IMR-90 (cell line): ENCODE measurements at regions not wholly inside any gene's neighbourhood (a gene's known extent, or its start where the extent isn't known, plus 50 kb on each side); places are given as distances from the start of the nearest gene placed in this dataset.

Experiments used
- ATAC-seq: fragments of 200-7000 bp; cut with Tn5 transposase; 2 replicates; pipeline ENCODE4 v1.9.1; 2020; ENCODE audit warnings: low read depth, mild to moderate bottlenecking, moderate library complexity
- BruUV-seq: library from RNA; stranded (reverse); fragments of 400-500 nt; replicated peaks from 2 replicates; lab custom pipeline; 2021; lab: Mats Ljungman, UMichigan
- CTCF ChIA-PET: fragments of 300-600 bp; formaldehyde crosslinking; extraction: SDS; loops from one replicate; lab custom pipeline; 2021; ENCODE audit warnings: antibody characterized with exemption; lab: Yijun Ruan, JAX
- POLR2A ChIA-PET: fragments of 300-600 bp; sonication (Branson Sonifier 250); formaldehyde crosslinking; loops from one replicate; lab custom pipeline; 2022; ENCODE audit warnings: antibody characterized with exemption; ENCODE audit not compliant: unreplicated experiment; lab: Charles Lee
- DNase-seq: peaks from one replicate; pipeline ENCODE4 v3.0.0; 2013
- H2AFZ ChIP-seq: replicated peaks from 2 replicates; pipeline ENCODE3; 2013; ENCODE audit warnings: low read length, mild to moderate bottlenecking; ENCODE audit not compliant: poor library complexity
- H2AK5ac ChIP-seq: 2 replicates; pipeline ENCODE4 v1.6.1; 2013; ENCODE audit warnings: low read depth, low read length, inconsistent platforms
- H2AK9ac ChIP-seq: replicated peaks from 2 replicates; pipeline ENCODE3; 2013; ENCODE audit warnings: mild to moderate bottlenecking, low read depth, low read length, moderate library complexity; ENCODE audit not compliant: poor library complexity
- H2BK120ac ChIP-seq: 2 replicates; pipeline ENCODE4 v1.6.1; 2013; ENCODE audit warnings: low read depth, low read length, inconsistent platforms
- H2BK15ac ChIP-seq: 3 replicates; pipeline ENCODE4 v1.6.1; 2013; ENCODE audit warnings: low read depth, low read length, inconsistent platforms
- H2BK20ac ChIP-seq: 2 replicates; pipeline ENCODE4 v1.6.1; 2013; ENCODE audit warnings: low read depth, mild to moderate bottlenecking, inconsistent platforms, low read length, moderate library complexity
- H2BK5ac ChIP-seq: 2 replicates; pipeline ENCODE4 v1.6.1; 2013; ENCODE audit warnings: mild to moderate bottlenecking, low read depth, low read length, inconsistent platforms; ENCODE audit not compliant: poor library complexity, severe bottlenecking
- H3K14ac ChIP-seq: replicated peaks from 2 replicates; pipeline ENCODE4 v1.6.1; 2013; ENCODE audit warnings: low read depth, low read length, inconsistent platforms
- H3K18ac ChIP-seq: 2 replicates; pipeline ENCODE4 v1.6.1; 2013; ENCODE audit warnings: low read depth, low read length, control low read depth
- H3K23ac ChIP-seq: 2 replicates; pipeline ENCODE4 v1.6.1; 2013; ENCODE audit warnings: low read depth, low read length, inconsistent platforms
- H3K27ac ChIP-seq: 2 replicates; pipeline ENCODE4 v1.5.1; 2013; ENCODE audit warnings: mild to moderate bottlenecking, control low read depth, low read length; ENCODE audit not compliant: insufficient read depth
- H3K27me3 ChIP-seq: 2 replicates; pipeline ENCODE4 v1.6.1; 2013; ENCODE audit warnings: low read length; ENCODE audit not compliant: control insufficient read depth, insufficient read depth
- H3K36me3 ChIP-seq: 2 replicates; pipeline ENCODE4 v1.6.1; 2013; ENCODE audit warnings: low read length, mixed read lengths; ENCODE audit not compliant: control insufficient read depth, insufficient read depth
- H3K4ac ChIP-seq: 2 replicates; pipeline ENCODE4 v1.6.1; 2013; ENCODE audit warnings: low read depth, low read length, inconsistent platforms
- H3K4me1 ChIP-seq: 2 replicates; pipeline ENCODE4 v1.6.1; 2013; ENCODE audit warnings: low read length, mixed read lengths; ENCODE audit not compliant: control insufficient read depth, insufficient read depth
- H3K4me2 ChIP-seq: 2 replicates; pipeline ENCODE4 v1.6.1; 2013; ENCODE audit warnings: low read depth, mild to moderate bottlenecking, control low read depth, low read length, moderate library complexity
- H3K4me3 ChIP-seq: 2 replicates; pipeline ENCODE4 v1.5.1; 2013; ENCODE audit warnings: low read depth, mild to moderate bottlenecking, control low read depth, low read length, moderate library complexity; ENCODE audit not compliant: insufficient read depth
- H3K56ac ChIP-seq: 2 replicates; pipeline ENCODE4 v1.6.1; 2013; ENCODE audit warnings: low read length, inconsistent platforms; ENCODE audit not compliant: insufficient read depth; ENCODE audit errors: extremely low read depth
- H3K79me1 ChIP-seq, 2 experiments: 2 replicates each; pipeline ENCODE4 v1.6.1; 2013; ENCODE audit warnings: low read length in 2 of 2, inconsistent platforms in 1 of 2, low read depth in 1 of 2
- H3K9ac ChIP-seq: 2 replicates; pipeline ENCODE4 v1.6.1; 2013; ENCODE audit warnings: low read depth, low read length, control low read depth
- H3K9me1 ChIP-seq: 2 replicates; pipeline ENCODE4 v1.6.1; 2013; ENCODE audit warnings: low read length, inconsistent platforms; ENCODE audit not compliant: insufficient read depth
- H3K9me3 ChIP-seq: 2 replicates; pipeline ENCODE4 v1.6.1; 2013; ENCODE audit warnings: low read length; ENCODE audit not compliant: control insufficient read depth, insufficient read depth
- H4K20me1 ChIP-seq: 2 replicates; pipeline ENCODE4 v1.6.1; 2013; ENCODE audit warnings: low read length, inconsistent platforms; ENCODE audit not compliant: insufficient read depth
- H4K5ac ChIP-seq: 2 replicates; pipeline ENCODE4 v1.6.1; 2013; ENCODE audit warnings: mild to moderate bottlenecking, low read depth, low read length, control low read depth
- H4K8ac ChIP-seq, 2 experiments: 2 replicates each; pipeline ENCODE4 v1.6.1; 2013; ENCODE audit warnings: low read depth in 2 of 2, low read length in 2 of 2, control low read depth in 1 of 2, inconsistent platforms in 1 of 2
- H4K91ac ChIP-seq: 2 replicates; pipeline ENCODE4 v1.6.1; 2013; ENCODE audit warnings: low read depth, low read length, inconsistent platforms; ENCODE audit not compliant: insufficient read depth
- BHLHE40 ChIP-seq: fragments of 150-350 bp; IDR thresholded peaks from 2 replicates; pipeline ENCODE4 v1.6.1; 2016; ENCODE audit warnings: mild to moderate bottlenecking, low read depth, low read length
- CEBPB ChIP-seq: IDR thresholded peaks from 2 replicates; pipeline ENCODE4 v1.6.1; 2012; ENCODE audit warnings: low read depth, low read length, improper control_type of control experiment
- CHD1 ChIP-seq: IDR thresholded peaks from 2 replicates; pipeline ENCODE4 v1.6.1; 2012; ENCODE audit warnings: low read depth, low read length, improper control_type of control experiment
- FOS ChIP-seq: fragments of 150-350 bp; IDR thresholded peaks from 2 replicates; pipeline ENCODE4 v1.6.1; 2016; ENCODE audit warnings: low read depth, low read length
- MAFK ChIP-seq: IDR thresholded peaks from 2 replicates; pipeline ENCODE4 v1.6.1; 2012; ENCODE audit warnings: low read depth, low read length, improper control_type of control experiment
- MAZ ChIP-seq: IDR thresholded peaks from 2 replicates; pipeline ENCODE4 v1.6.1; 2012; ENCODE audit warnings: low read depth, mild to moderate bottlenecking, low read length, improper control_type of control experiment, moderate library complexity, borderline replicate concordance
- MXI1 ChIP-seq: IDR thresholded peaks from 2 replicates; pipeline ENCODE4 v1.6.1; 2012; ENCODE audit warnings: low read depth, mild to moderate bottlenecking, low read length, moderate library complexity, borderline replicate concordance
- NFE2L2 ChIP-seq: fragments of 150-350 bp; IDR thresholded peaks from 2 replicates; pipeline ENCODE4 v1.6.1; 2016; ENCODE audit warnings: low read depth, mild to moderate bottlenecking, low read length
- POLR2A ChIP-seq: IDR thresholded peaks from 2 replicates; pipeline ENCODE4 v1.6.1; 2012; ENCODE audit warnings: mild to moderate bottlenecking, low read depth, low read length
- RAD21 ChIP-seq: IDR thresholded peaks from 2 replicates; pipeline ENCODE4 v1.6.1; 2012; ENCODE audit warnings: low read length, improper control_type of control experiment
- RCOR1 ChIP-seq: IDR thresholded peaks from 2 replicates; pipeline ENCODE4 v1.6.1; 2012; ENCODE audit warnings: mild to moderate bottlenecking, low read length, improper control_type of control experiment; ENCODE audit not compliant: insufficient replicate concordance
- RFX5 ChIP-seq: IDR thresholded peaks from 2 replicates; pipeline ENCODE4 v1.8.0; 2012; ENCODE audit warnings: low read depth, mild to moderate bottlenecking, low read length, moderate library complexity
- SMC3 ChIP-seq: fragments of 150-350 bp; IDR thresholded peaks from 2 replicates; pipeline ENCODE4 v1.6.1; 2016; ENCODE audit warnings: low read depth, mild to moderate bottlenecking, antibody characterized with exemption, low read length, moderate library complexity
- WGBS, 2 experiments: methylation state at CpG; one replicate each; pipeline versions ENCODE4 v1.1.5 to v1.1.7; 2013; ENCODE audit warnings: missing lambda C conversion rate in 2 of 2; ENCODE audit not compliant: insufficient read length in 1 of 2; ENCODE audit errors: extremely low coverage in 2 of 2; 5-methylcytosine and 5-hydroxymethylcytosine counted together
- dilution Hi-C: fragments of 300-500 bp; cut with HindIII; formaldehyde crosslinking; loops from one replicate; pipeline ENCODE4 v1.14.3; 2018; ENCODE audit warnings: low sequenced_read_pairs; ENCODE audit not compliant: unreplicated experiment
- in situ Hi-C: fragments of 300-500 bp; cut with MboI; formaldehyde crosslinking; loops from 3 replicates; pipeline ENCODE4 v1.14.3; 2019; ENCODE audit warnings: low sequenced_read_pairs, inconsistent platforms, mixed read lengths
- intact Hi-C: fragments of 100-400 bp; cut with micrococcal nuclease; formaldehyde crosslinking; loops from 2 replicates; pipeline ENCODE4 v1.10.0; 2022
- TF ChIP-seq, protein P1 (sequence below): conservative IDR thresholded peaks from 2 replicates; pipeline ENCODE4 v1.5.1; 2012; ENCODE audit warnings: mild to moderate bottlenecking, low read depth, low read length, improper control_type of control experiment
- TF ChIP-seq, protein P2 (sequence below): fragments of 150-350 bp; IDR thresholded peaks from 2 replicates; pipeline ENCODE4 v1.6.1; 2016; ENCODE audit warnings: low read depth, mild to moderate bottlenecking, low read length, moderate library complexity, borderline replicate concordance
- TF ChIP-seq, protein P3 (sequence below): fragments of 150-350 bp; IDR thresholded peaks from 2 replicates; pipeline ENCODE4 v1.6.1; 2017; ENCODE audit warnings: mild to moderate bottlenecking, antibody characterized with exemption, low read length, low read depth

DNA sequence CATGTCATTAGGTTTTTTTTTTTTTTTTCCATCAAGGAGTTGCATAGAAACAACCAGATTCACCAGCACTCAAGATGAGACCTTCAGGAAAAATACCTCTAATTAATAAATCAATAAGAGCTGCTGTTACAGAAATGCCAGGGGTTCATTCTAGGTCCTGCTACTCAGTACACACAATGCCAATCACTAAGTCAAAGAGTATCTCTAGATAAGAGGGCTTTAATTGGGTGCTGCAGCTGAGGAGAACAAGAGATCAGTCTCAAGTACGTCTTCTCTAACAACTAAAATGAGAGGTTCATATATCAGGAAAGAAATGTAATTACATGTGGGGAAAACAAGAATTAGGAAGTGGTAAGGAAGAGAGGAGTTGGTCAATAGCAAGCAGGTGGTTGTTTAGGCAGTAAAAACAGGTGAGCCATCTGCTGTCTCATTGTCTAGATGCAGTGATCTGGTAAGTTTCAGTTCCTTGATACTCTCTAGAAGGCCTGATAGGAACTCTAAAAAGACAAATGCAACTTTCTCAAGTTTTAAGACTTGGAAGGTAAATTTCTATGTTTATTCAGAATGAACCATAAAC, 272.9 kb upstream of the ZWINT start:
- no TSS peak for BruUV-seq
- no peak overlapping the region for H2BK20ac ChIP-seq
- TF ChIP-seq, protein P1, sequence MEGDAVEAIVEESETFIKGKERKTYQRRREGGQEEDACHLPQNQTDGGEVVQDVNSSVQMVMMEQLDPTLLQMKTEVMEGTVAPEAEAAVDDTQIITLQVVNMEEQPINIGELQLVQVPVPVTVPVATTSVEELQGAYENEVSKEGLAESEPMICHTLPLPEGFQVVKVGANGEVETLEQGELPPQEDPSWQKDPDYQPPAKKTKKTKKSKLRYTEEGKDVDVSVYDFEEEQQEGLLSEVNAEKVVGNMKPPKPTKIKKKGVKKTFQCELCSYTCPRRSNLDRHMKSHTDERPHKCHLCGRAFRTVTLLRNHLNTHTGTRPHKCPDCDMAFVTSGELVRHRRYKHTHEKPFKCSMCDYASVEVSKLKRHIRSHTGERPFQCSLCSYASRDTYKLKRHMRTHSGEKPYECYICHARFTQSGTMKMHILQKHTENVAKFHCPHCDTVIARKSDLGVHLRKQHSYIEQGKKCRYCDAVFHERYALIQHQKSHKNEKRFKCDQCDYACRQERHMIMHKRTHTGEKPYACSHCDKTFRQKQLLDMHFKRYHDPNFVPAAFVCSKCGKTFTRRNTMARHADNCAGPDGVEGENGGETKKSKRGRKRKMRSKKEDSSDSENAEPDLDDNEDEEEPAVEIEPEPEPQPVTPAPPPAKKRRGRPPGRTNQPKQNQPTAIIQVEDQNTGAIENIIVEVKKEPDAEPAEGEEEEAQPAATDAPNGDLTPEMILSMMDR: no peak
- TF ChIP-seq FOS (no peak), BHLHE40 (no peak), MXI1 (no peak), RAD21 (no peak), CEBPB (no peak), RCOR1 (no peak), CHD1 (no peak), SMC3 (no peak), NFE2L2 (no peak), MAZ (no peak), MAFK (no peak), POLR2A (no peak), RFX5 (no peak)
- TF ChIP-seq, protein P2, sequence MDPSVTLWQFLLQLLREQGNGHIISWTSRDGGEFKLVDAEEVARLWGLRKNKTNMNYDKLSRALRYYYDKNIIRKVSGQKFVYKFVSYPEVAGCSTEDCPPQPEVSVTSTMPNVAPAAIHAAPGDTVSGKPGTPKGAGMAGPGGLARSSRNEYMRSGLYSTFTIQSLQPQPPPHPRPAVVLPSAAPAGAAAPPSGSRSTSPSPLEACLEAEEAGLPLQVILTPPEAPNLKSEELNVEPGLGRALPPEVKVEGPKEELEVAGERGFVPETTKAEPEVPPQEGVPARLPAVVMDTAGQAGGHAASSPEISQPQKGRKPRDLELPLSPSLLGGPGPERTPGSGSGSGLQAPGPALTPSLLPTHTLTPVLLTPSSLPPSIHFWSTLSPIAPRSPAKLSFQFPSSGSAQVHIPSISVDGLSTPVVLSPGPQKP: no peak
- TF ChIP-seq, protein P3, sequence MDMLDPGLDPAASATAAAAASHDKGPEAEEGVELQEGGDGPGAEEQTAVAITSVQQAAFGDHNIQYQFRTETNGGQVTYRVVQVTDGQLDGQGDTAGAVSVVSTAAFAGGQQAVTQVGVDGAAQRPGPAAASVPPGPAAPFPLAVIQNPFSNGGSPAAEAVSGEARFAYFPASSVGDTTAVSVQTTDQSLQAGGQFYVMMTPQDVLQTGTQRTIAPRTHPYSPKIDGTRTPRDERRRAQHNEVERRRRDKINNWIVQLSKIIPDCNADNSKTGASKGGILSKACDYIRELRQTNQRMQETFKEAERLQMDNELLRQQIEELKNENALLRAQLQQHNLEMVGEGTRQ: no peak
- no peak overlapping the region for H2AK5ac ChIP-seq
- H3K4ac ChIP-seq: no peak overlapping the region
- POLR2A ChIA-PET: no interaction called here
- no peaks in the 10 kb centered on the region for H3K4me1 ChIP-seq
- H2BK15ac ChIP-seq: no peak overlapping the region
- no peak overlapping the region for H3K27ac ChIP-seq
- CTCF ChIA-PET: no interaction called here
- intact Hi-C loops: no loop called here
- no peaks in the 10 kb centered on the region for H3K9me1 ChIP-seq
- no peak overlapping the region for H3K4me2 ChIP-seq
- no peak overlapping the region for H4K91ac ChIP-seq
- no peaks in the 10 kb centered on the region for H3K27me3 ChIP-seq
- no peak overlapping the region for H3K9ac ChIP-seq
- no peak overlapping the region for H4K8ac ChIP-seq
- H3K14ac ChIP-seq: no peak overlapping the region
- H3K36me3 ChIP-seq: no peaks in the 10 kb centered on the region
- H4K20me1 ChIP-seq: no peaks in the 10 kb centered on the region
- DNase-seq: no peak
- no peak overlapping the region for H3K18ac ChIP-seq
- no peaks in the 10 kb centered on the region for H3K79me1 ChIP-seq
- no peak for ATAC-seq
- dilution Hi-C loops: no loop called here
- WGBS, 2 experiments: no CpG with 5 or more reads among the region's 1 CpG
- no peak overlapping the region for H3K23ac ChIP-seq
- no peak overlapping the region for H2AFZ ChIP-seq
- H2BK5ac ChIP-seq: no peak overlapping the region
- H2BK120ac ChIP-seq: no peak overlapping the region
- H2AK9ac ChIP-seq: no peak overlapping the region
- H3K4me3 ChIP-seq: no peak overlapping the region
- H4K5ac ChIP-seq: no peak overlapping the region
- in situ Hi-C loops: no loop called here
- 0 out of 2 replicates have a peak, but pooled peaks cover 2% of the 10 kb centered on the region for H3K9me3 ChIP-seq
- H3K56ac ChIP-seq: no peak overlapping the region
